ENCODE measurements at regions not wholly inside any gene's neighbourhood (a gene's known extent, or its start where the extent isn't known, plus 50 kb on each side); places are given as distances from the start of the nearest gene placed in this dataset.

DNA sequence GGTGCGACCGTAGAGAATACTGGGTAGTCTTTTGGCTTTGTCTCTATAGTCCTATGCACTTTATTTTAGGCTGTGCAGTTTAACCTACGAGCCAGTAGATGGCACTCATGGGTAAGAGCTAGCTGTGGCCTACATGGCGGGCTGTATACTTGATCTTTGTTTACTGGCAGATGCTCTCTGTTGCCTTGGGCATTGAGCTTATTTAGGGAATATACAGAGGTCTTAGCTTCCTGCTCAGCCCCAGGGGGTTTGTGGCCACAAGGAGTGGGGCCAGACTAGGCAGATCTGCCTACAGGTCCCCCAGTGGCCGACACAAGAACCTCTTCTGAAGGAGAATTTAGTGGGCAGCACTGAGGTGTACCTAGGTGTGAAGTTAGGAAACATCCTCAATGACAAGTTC lies 227.6 kb upstream of the HDX start:
- Mint-ChIP-seq H3K4me3 (no peak overlapping the region), H3K4me1 (peaks cover 2% of the 10 kb centered on the region), H3K9me3 (no peaks in the 10 kb centered on the region), H3K36me3 (no peaks in the 10 kb centered on the region), H3K27ac (no peak overlapping the region), H3K27me3 (ENCODE audit: low read depth in 3 of 3) (peaks cover 0 to 4% (median 1%) of the 10 kb centered on the region in 3 donors)
- Histone ChIP-seq H3K27ac (ENCODE audit: low read depth in 1 of 2, low read length in 2 of 2) (no peak overlapping the region), H2AFZ (ENCODE audit: insufficient read depth, low read depth, low read length, poor library complexity, severe bottlenecking) (peak overlapping the region; percentile 31), H3K27me3 (ENCODE audit: control insufficient read depth in 2 of 2, insufficient read depth in 2 of 2, low read length in 2 of 2) (no peaks in the 10 kb centered on the region), H3K4me2 (replicated peaks; ENCODE audit: extremely low read depth, low read length, poor library complexity, severe bottlenecking) (no peak overlapping the region), H3K4me3 (replicated peaks in 1 of 3; ENCODE audit: low read depth in 2 of 3, low read length in 3 of 3) (no peak overlapping the region), H3K4me1 (ENCODE audit: control insufficient read depth in 1 of 2, insufficient read depth in 2 of 2, low read length in 2 of 2) (no peaks in the 10 kb centered on the region), H4K20me1 (ENCODE audit: insufficient read depth, low read length) (no peaks in the 10 kb centered on the region), H3K9ac (ENCODE audit: insufficient read depth, low read length, poor library complexity, severe bottlenecking) (no peak overlapping the region), H3K36me3 (replicated peaks in 1 of 2; ENCODE audit: control insufficient read depth in 1 of 2, insufficient read depth in 2 of 2, low read length in 2 of 2) (no peaks in the 10 kb centered on the region), H3K9me3 (replicated peaks in 1 of 2; ENCODE audit: control insufficient read depth in 1 of 2, insufficient read depth in 1 of 2, low read length in 2 of 2) (no peaks in the 10 kb centered on the region), H3K79me2 (ENCODE audit: insufficient read depth, low read length) (no peaks in the 10 kb centered on the region)
- WGBS (ENCODE audit: insufficient coverage), result no CpG with 5 or more reads among the region's 5 CpGs
- DNase-seq, result peak in 2 of 3 donors; percentile 9 to 15
- intact Hi-C loops (cut with micrococcal nuclease), result no loop called here
- TF ChIP-seq, protein P1, sequence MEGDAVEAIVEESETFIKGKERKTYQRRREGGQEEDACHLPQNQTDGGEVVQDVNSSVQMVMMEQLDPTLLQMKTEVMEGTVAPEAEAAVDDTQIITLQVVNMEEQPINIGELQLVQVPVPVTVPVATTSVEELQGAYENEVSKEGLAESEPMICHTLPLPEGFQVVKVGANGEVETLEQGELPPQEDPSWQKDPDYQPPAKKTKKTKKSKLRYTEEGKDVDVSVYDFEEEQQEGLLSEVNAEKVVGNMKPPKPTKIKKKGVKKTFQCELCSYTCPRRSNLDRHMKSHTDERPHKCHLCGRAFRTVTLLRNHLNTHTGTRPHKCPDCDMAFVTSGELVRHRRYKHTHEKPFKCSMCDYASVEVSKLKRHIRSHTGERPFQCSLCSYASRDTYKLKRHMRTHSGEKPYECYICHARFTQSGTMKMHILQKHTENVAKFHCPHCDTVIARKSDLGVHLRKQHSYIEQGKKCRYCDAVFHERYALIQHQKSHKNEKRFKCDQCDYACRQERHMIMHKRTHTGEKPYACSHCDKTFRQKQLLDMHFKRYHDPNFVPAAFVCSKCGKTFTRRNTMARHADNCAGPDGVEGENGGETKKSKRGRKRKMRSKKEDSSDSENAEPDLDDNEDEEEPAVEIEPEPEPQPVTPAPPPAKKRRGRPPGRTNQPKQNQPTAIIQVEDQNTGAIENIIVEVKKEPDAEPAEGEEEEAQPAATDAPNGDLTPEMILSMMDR (IDR thresholded peaks at IDR 0.05), result peak; percentile 54

DNA sequence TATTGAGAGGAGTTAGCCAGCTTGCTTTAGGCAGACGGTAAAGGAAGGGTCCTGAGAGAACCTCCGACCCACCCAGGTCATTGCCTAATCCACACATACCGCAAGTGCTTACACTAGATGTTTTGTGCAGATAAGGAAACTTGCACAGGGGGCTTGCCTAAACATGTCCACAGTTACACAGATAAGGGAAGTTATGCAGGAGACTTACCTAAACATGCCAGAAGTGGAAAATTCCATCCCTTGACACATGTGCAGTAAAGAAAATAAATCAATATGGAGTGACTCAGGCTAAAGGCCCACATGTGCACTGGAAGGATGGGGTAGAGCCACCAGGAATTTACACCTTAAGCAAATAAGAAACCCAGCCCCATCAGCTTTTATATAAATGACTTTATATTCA lies 232.8 kb upstream of the HDX start:
- Histone ChIP-seq H3K4me2 (replicated peaks; ENCODE audit: extremely low read depth, low read length, poor library complexity, severe bottlenecking) (no peak overlapping the region), H4K20me1 (ENCODE audit: insufficient read depth, low read length) (no peaks in the 10 kb centered on the region), H3K36me3 (replicated peaks in 1 of 2; ENCODE audit: control insufficient read depth in 1 of 2, insufficient read depth in 2 of 2, low read length in 2 of 2) (no peaks in the 10 kb centered on the region), H3K27me3 (ENCODE audit: control insufficient read depth in 2 of 2, insufficient read depth in 2 of 2, low read length in 2 of 2) (no peaks in the 10 kb centered on the region), H3K9me3 (replicated peaks in 1 of 2; ENCODE audit: control insufficient read depth in 1 of 2, insufficient read depth in 1 of 2, low read length in 2 of 2) (no peaks in the 10 kb centered on the region), H3K9ac (ENCODE audit: insufficient read depth, low read length, poor library complexity, severe bottlenecking) (no peak overlapping the region), H3K27ac (ENCODE audit: low read depth in 1 of 2, low read length in 2 of 2) (no peak overlapping the region), H3K4me3 (replicated peaks in 1 of 3; ENCODE audit: low read depth in 2 of 3, low read length in 3 of 3) (no peak overlapping the region), H3K4me1 (ENCODE audit: control insufficient read depth in 1 of 2, insufficient read depth in 2 of 2, low read length in 2 of 2) (no peaks in the 10 kb centered on the region), H2AFZ (ENCODE audit: insufficient read depth, low read depth, low read length, poor library complexity, severe bottlenecking) (no peak overlapping the region), H3K79me2 (ENCODE audit: insufficient read depth, low read length) (no peaks in the 10 kb centered on the region)
- Mint-ChIP-seq H3K27me3 (ENCODE audit: low read depth in 3 of 3) (peaks cover 0 to 4% (median 1%) of the 10 kb centered on the region in 3 donors), H3K4me3 (no peak overlapping the region), H3K27ac (no peak overlapping the region), H3K4me1 (peaks cover 4% of the 10 kb centered on the region), H3K36me3 (no peaks in the 10 kb centered on the region), H3K9me3 (peaks cover 0 to 5% (median 0%) of the 10 kb centered on the region in 7 donors)
- intact Hi-C loops (cut with micrococcal nuclease), result no loop called here
- no CpG with 5 or more reads among the region's 3 CpGs for WGBS (ENCODE audit: insufficient coverage)
- DNase-seq, result no peak
- TF ChIP-seq, protein P1 (IDR thresholded peaks at IDR 0.05), result no peak

All from CD14-positive monocyte (primary cell).